ENCODE measurements at regions not wholly inside any gene's neighbourhood (a gene's known extent, or its start where the extent isn't known, plus 50 kb on each side); places are given as distances from the start of the nearest gene placed in this dataset.

- DNase-seq: no peak
Observed at GRCh38 chr10:129274748-129275474, 192.1 kb upstream of the MGMT start.

DNA sequence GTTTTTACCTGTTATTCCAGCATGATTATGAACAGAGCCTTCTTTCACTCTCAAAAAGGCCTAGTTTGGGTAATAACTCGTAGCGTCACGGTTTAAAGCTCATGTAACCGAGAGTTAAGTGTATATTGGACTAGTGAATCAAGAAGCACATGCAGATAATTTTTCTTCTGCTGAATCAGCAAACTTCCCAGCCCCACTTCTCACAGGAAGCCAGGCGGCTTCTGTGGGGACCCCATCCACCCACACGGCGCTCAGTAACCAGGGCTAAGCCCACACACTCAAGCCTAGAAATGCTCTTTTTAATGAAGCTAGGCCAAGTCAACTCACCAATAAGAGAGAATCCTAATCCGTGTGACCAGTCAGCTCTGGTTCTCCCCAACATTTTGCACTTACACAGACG lies 191.2 kb upstream of the MGMT start:
- no peak for DNase-seq

- DNase-seq: no peak
Observed at GRCh38 chr10:129277084-129277483, 190.0 kb upstream of the MGMT start.

DNA sequence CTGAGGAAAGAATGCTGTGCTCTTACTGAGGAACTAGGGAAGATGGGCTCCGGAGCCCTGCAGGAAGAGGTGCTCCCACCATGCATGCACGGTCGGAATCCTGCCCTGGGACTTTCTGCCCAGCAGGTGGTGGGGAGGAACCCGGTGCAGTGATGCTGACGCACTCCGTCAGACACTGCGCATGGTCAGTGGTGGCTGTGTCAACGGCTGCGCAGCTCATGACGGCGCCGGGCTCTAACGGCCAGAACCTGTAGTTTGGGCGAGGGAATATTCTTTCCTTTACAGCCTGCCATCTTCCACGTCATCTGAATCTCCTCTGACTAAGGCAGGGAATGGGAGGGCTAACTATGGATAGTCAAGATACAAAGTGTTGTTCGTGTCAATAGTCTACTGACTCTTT lies 189.2 kb upstream of the MGMT start:
- no peak for DNase-seq

- DNase-seq: no peak
Observed at GRCh38 chr10:129278686-129279085, 188.4 kb upstream of the MGMT start.

- DNase-seq: no peak
Observed at GRCh38 chr10:129279446-129280154, 187.4 kb upstream of the MGMT start.

GRCh38 chr10:129280155-129280502 lies 186.9 kb upstream of the MGMT start:
- no peak for DNase-seq

- no peak for DNase-seq
Observed at GRCh38 chr10:129280908-129281586, 186.0 kb upstream of the MGMT start.

- DNase-seq: no peak
Observed at GRCh38 chr10:129285459-129285858, 181.6 kb upstream of the MGMT start.

GRCh38 chr10:129288999-129289584 lies 177.9 kb upstream of the MGMT start:
- DNase-seq: no peak

GRCh38 chr10:129293991-129294700 lies 172.9 kb upstream of the MGMT start:
- DNase-seq: no peak

DNA sequence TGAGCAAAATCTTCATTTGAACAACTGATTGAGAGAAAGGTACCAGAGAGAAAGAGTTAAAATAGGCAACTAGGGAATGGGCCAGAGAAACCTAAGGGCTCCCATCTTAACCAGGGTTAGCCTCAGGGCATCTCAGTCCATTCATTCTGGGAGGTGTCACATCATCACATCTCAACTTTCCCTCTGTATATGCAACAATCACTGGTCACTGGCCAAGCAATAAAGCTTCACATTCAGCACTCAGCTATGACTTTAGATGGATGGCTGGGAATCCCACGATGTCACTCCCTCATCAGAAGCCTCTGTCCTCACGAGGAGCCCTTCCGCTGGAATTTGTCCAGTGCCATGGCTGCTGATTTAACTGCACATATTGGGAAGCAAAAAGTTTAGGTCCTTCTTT lies 172.1 kb upstream of the MGMT start:
- DNase-seq: no peak

- DNase-seq: no peak
Observed at GRCh38 chr10:129305046-129305445, 162.0 kb upstream of the MGMT start.

DNA sequence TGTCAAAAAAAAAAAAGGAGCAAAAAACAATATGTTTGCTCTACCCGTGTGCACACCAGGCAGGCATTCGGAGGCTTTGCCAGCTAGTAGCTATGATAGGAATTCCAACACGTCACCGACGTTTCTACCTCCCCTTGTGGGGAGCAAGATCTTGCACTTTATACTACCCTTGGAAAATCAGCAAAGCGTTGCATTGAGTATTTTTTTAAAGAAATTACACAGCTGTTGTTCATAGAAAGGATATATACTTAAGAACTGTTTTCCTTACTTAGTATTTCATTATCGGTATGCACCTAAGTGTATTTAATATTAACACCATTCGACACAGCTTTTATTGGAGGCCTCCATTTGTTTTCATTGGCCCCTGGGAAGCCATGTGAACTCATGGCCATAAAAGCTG lies 159.9 kb upstream of the MGMT start:
- no peak for DNase-seq

GRCh38 chr10:129308953-129309564 lies 158.0 kb upstream of the MGMT start:
- no peak for DNase-seq

DNA sequence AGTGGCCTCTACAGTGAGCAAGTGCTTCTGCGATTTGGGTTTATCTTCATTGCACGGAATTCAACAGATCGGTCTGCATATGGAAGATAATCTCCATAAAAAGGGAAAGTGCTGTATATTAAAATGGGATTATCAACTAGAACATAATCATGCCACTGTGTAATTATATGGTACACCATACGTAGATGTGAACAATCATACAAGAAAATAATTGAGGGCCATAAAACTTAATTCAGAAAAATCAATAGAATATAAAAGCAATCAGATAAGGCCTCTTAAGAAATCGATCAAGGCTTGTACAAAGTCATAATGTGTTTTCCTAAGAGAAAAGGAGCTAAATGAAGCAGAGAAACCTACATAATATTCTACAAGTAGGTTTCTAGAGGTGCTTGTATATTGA lies 157.5 kb upstream of the MGMT start:
- no peak for DNase-seq

GRCh38 chr10:129310881-129311280 lies 156.2 kb upstream of the MGMT start:
- no peak for DNase-seq

- no peak for DNase-seq
Observed at GRCh38 chr10:129319934-129320333, 147.1 kb upstream of the MGMT start.

DNA sequence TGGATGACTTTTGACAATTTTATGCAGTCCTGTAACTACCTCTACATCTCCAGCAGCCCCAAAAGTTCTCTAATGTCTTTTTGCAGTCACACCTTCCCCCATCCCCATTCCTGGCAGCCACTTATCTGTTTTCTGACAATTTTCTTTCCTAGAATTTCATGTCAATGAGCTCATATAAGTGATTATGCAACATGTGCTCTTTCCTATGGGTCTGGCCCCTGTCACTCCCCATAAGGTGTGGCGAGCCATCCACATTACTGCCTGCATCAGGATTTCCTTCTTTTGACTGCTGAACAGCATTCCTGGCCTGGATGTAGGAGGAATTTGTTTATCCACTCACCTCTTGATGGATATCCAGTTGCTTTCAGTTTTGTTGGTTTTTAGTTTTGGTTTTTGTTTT lies 146.7 kb upstream of the MGMT start:
- no peak for DNase-seq

DNA sequence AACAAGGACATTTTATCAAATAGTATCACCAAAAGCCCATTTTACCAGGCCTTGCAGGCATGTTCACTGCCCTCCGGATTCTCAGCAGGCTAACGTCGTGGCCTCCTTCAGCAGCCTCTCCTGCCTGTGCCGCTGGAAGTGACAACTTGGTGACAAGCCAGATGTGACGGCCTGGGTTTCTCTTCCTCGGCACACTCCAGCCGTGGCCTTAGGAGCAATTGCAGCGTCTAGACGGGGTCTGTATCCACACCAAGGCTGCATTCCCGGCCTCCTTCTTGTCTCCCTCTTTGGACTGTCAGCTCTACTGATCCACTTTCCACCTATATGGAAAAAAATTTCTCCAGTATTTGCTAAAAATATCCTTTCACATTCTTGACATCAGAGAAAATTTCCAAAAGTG lies 145.3 kb upstream of the MGMT start:
- no peak for DNase-seq

- DNase-seq: no peak
Observed at GRCh38 chr10:129322933-129323820, 143.9 kb upstream of the MGMT start.

GRCh38 chr10:129323879-129324278 lies 143.2 kb upstream of the MGMT start:
- DNase-seq: no peak
